ENCODE measurements at regions not wholly inside any gene's neighbourhood (a gene's known extent, or its start where the extent isn't known, plus 50 kb on each side); places are given as distances from the start of the nearest gene placed in this dataset.

- H3K27ac Mint-ChIP-seq, result no peak overlapping the region
- H3K27me3 Mint-ChIP-seq (ENCODE audit: low read depth), result no peaks in the 10 kb centered on the region
- H3K9me3 Mint-ChIP-seq, result peaks cover 17% of the 10 kb centered on the region
- H3K4me3 Mint-ChIP-seq, result no peak overlapping the region
- H3K4me1 Mint-ChIP-seq (ENCODE audit: low read depth), result no peaks in the 10 kb centered on the region
- no peaks in the 10 kb centered on the region for H3K36me3 Mint-ChIP-seq (ENCODE audit: low read depth)
- DNase-seq (ENCODE audit: low spot score), result no peak
Observed at GRCh38 chr11:91365986-91366585, 858.5 kb upstream of the FAT3 start.

GRCh38 chr11:91350931-91351330, 873.7 kb upstream of the FAT3 start:
- no peaks in the 10 kb centered on the region for H3K36me3 Mint-ChIP-seq (ENCODE audit: low read depth)
- DNase-seq (ENCODE audit: low spot score), result no peak
- no peaks in the 10 kb centered on the region for H3K27me3 Mint-ChIP-seq (ENCODE audit: low read depth)
- H3K4me1 Mint-ChIP-seq (ENCODE audit: low read depth), result no peaks in the 10 kb centered on the region
- H3K9me3 Mint-ChIP-seq, result peaks cover 38% of the 10 kb centered on the region
- no peak overlapping the region for H3K4me3 Mint-ChIP-seq
- no peak overlapping the region for H3K27ac Mint-ChIP-seq

DNA sequence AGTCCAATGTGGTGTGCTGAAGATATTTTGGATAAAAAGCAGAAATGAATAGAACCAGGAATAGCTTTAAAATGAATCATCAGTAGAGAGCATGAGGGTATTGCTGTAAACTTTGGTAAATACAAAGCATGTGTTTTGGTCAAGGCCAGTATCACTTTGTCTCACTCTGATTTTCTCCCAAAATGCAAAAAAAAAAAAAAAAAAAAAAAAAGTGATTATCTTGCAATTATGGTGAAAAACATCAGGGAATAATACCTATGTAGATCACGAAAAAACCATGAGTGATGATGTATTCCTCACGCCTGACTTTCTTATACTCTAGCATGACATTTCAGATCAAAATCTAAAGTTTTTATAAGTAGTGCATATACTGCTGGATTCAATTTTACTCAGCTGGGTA, 897.9 kb upstream of the FAT3 start:
- no peak overlapping the region for H3K4me3 Mint-ChIP-seq
- no peaks in the 10 kb centered on the region for H3K36me3 Mint-ChIP-seq (ENCODE audit: low read depth)
- no peak overlapping the region for H3K27ac Mint-ChIP-seq
- no peaks in the 10 kb centered on the region for H3K27me3 Mint-ChIP-seq (ENCODE audit: low read depth)
- H3K4me1 Mint-ChIP-seq (ENCODE audit: low read depth), result no peaks in the 10 kb centered on the region
- peaks cover 23% of the 10 kb centered on the region for H3K9me3 Mint-ChIP-seq
- DNase-seq (ENCODE audit: low spot score), result no peak

DNA sequence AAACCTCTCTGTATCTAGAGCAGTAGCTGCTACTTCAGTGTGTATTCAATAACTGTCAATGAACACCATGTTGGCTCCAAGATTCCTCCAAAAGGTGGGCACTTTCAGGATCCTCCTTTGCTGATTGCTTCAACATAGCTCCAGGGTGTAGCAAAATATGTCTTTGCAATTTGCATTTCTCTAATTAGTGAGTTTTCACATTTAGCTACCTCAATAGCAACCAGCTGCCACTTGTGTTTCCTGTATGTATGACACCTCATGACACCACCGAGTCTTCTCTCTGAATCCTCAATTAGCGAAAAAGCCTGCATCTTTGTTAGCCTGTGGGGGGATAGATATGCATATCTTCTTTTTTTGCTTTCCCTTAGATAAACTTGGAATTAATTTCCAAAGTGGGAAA, 898.3 kb upstream of the FAT3 start:
- Mint-ChIP-seq H3K4me1 (ENCODE audit: low read depth) (no peaks in the 10 kb centered on the region), H3K27ac (no peak overlapping the region), H3K27me3 (ENCODE audit: low read depth) (no peaks in the 10 kb centered on the region), H3K9me3 (peaks cover 23% of the 10 kb centered on the region), H3K4me3 (no peak overlapping the region), H3K36me3 (ENCODE audit: low read depth) (no peaks in the 10 kb centered on the region)
- no peak for DNase-seq (ENCODE audit: low spot score)

DNA sequence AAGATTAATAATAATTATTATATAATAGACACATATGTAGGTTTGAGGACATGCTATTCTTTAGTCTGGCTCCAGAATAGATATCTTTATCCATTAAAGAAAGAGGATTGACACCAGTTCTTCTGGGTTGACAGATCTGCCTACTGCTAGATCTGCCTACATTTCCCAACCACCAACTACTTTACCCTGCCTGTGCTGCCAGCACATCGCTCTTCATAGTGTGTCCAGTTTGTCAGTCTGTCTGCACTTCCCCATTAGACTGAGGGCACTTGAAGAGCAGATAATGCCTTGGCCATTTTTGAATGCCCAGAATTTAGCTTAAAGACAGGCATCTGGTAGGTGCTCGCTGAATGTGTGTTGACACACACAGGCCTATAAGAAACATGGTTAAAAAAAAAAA, 910.1 kb upstream of the FAT3 start:
- no peak overlapping the region for H3K4me3 Mint-ChIP-seq
- no peak for DNase-seq (ENCODE audit: low spot score)
- H3K27ac Mint-ChIP-seq, result no peak overlapping the region
- peaks cover 30% of the 10 kb centered on the region for H3K9me3 Mint-ChIP-seq
- no peaks in the 10 kb centered on the region for H3K4me1 Mint-ChIP-seq (ENCODE audit: low read depth)
- no peaks in the 10 kb centered on the region for H3K36me3 Mint-ChIP-seq (ENCODE audit: low read depth)
- H3K27me3 Mint-ChIP-seq (ENCODE audit: low read depth), result no peaks in the 10 kb centered on the region

- H3K36me3 Mint-ChIP-seq (ENCODE audit: low read depth), result no peaks in the 10 kb centered on the region
- H3K27ac Mint-ChIP-seq, result no peak overlapping the region
- no peak for DNase-seq (ENCODE audit: low spot score)
- H3K4me1 Mint-ChIP-seq (ENCODE audit: low read depth), result no peaks in the 10 kb centered on the region
- H3K9me3 Mint-ChIP-seq, result peaks cover 18% of the 10 kb centered on the region
- H3K27me3 Mint-ChIP-seq (ENCODE audit: low read depth), result no peaks in the 10 kb centered on the region
- no peak overlapping the region for H3K4me3 Mint-ChIP-seq
Observed at GRCh38 chr11:91312541-91312940, 912.1 kb upstream of the FAT3 start.

DNA sequence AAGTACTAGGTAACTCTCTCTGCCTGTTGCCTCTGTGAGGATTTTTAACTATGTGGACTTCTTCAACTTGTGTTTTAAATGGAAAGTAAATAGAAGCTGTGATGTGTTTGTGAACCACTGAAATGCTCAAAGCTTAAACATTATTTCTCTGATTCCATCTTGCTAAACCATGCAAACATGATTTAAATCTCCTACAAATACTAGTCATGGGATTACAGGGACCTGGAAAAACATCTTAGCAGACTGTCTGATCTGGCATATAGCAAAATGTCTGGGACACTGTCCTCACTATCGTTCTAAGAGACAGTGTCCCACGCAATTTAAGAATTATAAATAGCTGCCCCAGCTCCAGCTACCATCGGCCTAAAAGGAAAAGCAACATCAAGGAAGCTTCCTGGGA, 914.5 kb upstream of the FAT3 start:
- no peaks in the 10 kb centered on the region for H3K27me3 Mint-ChIP-seq (ENCODE audit: low read depth)
- H3K27ac Mint-ChIP-seq, result no peak overlapping the region
- no peak overlapping the region for H3K4me3 Mint-ChIP-seq
- H3K4me1 Mint-ChIP-seq (ENCODE audit: low read depth), result no peaks in the 10 kb centered on the region
- no peaks in the 10 kb centered on the region for H3K36me3 Mint-ChIP-seq (ENCODE audit: low read depth)
- H3K9me3 Mint-ChIP-seq, result peaks cover 18% of the 10 kb centered on the region
- no peak for DNase-seq (ENCODE audit: low spot score)

DNA sequence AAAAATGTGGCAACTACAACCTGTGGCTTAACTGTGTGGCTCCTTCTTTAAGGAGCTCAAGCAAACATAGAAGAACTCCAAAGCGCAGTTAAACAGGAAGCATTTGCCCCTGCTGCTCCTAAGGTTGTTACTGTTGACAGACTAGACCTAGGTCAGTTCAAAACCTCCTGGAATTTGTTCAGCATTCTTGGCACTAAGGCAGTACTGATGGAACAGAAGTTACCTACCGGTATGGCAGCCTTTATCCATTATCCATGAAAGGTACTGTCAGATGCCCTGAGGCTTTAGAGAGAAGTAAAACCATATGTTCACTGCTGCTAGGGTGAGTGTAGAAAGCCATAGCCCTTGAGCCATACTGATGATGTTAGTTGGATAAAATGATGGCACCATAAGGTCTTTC, 916.5 kb upstream of the FAT3 start:
- no peak overlapping the region for H3K27ac Mint-ChIP-seq
- no peak overlapping the region for H3K4me3 Mint-ChIP-seq
- H3K9me3 Mint-ChIP-seq, result peaks cover 18% of the 10 kb centered on the region
- H3K36me3 Mint-ChIP-seq (ENCODE audit: low read depth), result no peaks in the 10 kb centered on the region
- H3K4me1 Mint-ChIP-seq (ENCODE audit: low read depth), result no peaks in the 10 kb centered on the region
- no peak for DNase-seq (ENCODE audit: low spot score)
- no peaks in the 10 kb centered on the region for H3K27me3 Mint-ChIP-seq (ENCODE audit: low read depth)

- H3K27me3 Mint-ChIP-seq (ENCODE audit: low read depth), result no peaks in the 10 kb centered on the region
- H3K9me3 Mint-ChIP-seq, result peaks cover 12% of the 10 kb centered on the region
- no peak overlapping the region for H3K27ac Mint-ChIP-seq
- no peak for DNase-seq (ENCODE audit: low spot score)
- no peak overlapping the region for H3K4me3 Mint-ChIP-seq
- H3K4me1 Mint-ChIP-seq (ENCODE audit: low read depth), result no peaks in the 10 kb centered on the region
- no peaks in the 10 kb centered on the region for H3K36me3 Mint-ChIP-seq (ENCODE audit: low read depth)
Observed at GRCh38 chr11:91305402-91305801, 919.2 kb upstream of the FAT3 start.

GRCh38 chr11:91303749-91304148, 920.9 kb upstream of the FAT3 start:
- DNase-seq (ENCODE audit: low spot score), result no peak
- no peaks in the 10 kb centered on the region for H3K4me1 Mint-ChIP-seq (ENCODE audit: low read depth)
- peaks cover 9% of the 10 kb centered on the region for H3K9me3 Mint-ChIP-seq
- H3K27me3 Mint-ChIP-seq (ENCODE audit: low read depth), result no peaks in the 10 kb centered on the region
- no peaks in the 10 kb centered on the region for H3K36me3 Mint-ChIP-seq (ENCODE audit: low read depth)
- H3K27ac Mint-ChIP-seq, result no peak overlapping the region
- no peak overlapping the region for H3K4me3 Mint-ChIP-seq

- H3K27me3 Mint-ChIP-seq (ENCODE audit: low read depth), result no peaks in the 10 kb centered on the region
- no peaks in the 10 kb centered on the region for H3K4me1 Mint-ChIP-seq (ENCODE audit: low read depth)
- no peak overlapping the region for H3K4me3 Mint-ChIP-seq
- peaks cover 9% of the 10 kb centered on the region for H3K9me3 Mint-ChIP-seq
- H3K36me3 Mint-ChIP-seq (ENCODE audit: low read depth), result no peaks in the 10 kb centered on the region
- no peak for DNase-seq (ENCODE audit: low spot score)
- H3K27ac Mint-ChIP-seq, result no peak overlapping the region
Observed at GRCh38 chr11:91299980-91300379, 924.6 kb upstream of the FAT3 start.

DNA sequence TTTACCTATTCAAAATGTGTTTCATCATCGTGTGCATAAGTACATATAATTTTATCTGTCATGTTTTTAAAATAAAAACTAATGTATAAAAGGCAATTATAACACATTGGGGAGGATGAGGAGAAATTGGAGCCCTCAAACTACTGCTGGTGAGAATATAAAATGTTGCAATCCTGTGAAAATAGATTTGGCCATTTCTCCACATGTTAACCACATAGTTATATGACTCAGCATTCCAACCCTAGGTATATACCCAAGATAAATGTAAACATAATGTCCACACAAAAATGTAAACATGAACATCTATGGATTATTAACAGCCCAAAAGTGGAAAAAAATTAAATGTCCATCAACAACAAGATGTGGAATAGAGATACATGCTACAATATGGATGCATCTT, 928.0 kb upstream of the FAT3 start:
- Mint-ChIP-seq H3K36me3 (ENCODE audit: low read depth) (no peaks in the 10 kb centered on the region), H3K9me3 (peaks cover 11% of the 10 kb centered on the region), H3K27me3 (ENCODE audit: low read depth) (no peaks in the 10 kb centered on the region), H3K4me1 (ENCODE audit: low read depth) (no peaks in the 10 kb centered on the region), H3K27ac (no peak overlapping the region), H3K4me3 (no peak overlapping the region)
- DNase-seq (ENCODE audit: low spot score), result no peak

GRCh38 chr11:91295591-91295990, 929.0 kb upstream of the FAT3 start:
- DNase-seq (ENCODE audit: low spot score), result no peak
- H3K4me3 Mint-ChIP-seq, result no peak overlapping the region

GRCh38 chr11:91293119-91293518, 931.5 kb upstream of the FAT3 start:
- Mint-ChIP-seq H3K27ac (no peak overlapping the region), H3K4me1 (ENCODE audit: low read depth) (no peaks in the 10 kb centered on the region), H3K27me3 (ENCODE audit: low read depth) (no peaks in the 10 kb centered on the region), H3K4me3 (no peak overlapping the region), H3K36me3 (ENCODE audit: low read depth) (no peaks in the 10 kb centered on the region), H3K9me3 (peaks cover 6% of the 10 kb centered on the region)
- DNase-seq (ENCODE audit: low spot score), result no peak

More at GRCh38 chr11:91295591-91295990, 929.0 kb upstream of the FAT3 start:
- Mint-ChIP-seq H3K27ac (no peak overlapping the region), H3K27me3 (ENCODE audit: low read depth) (no peaks in the 10 kb centered on the region), H3K9me3 (peaks cover 6% of the 10 kb centered on the region), H3K36me3 (ENCODE audit: low read depth) (no peaks in the 10 kb centered on the region), H3K4me1 (ENCODE audit: low read depth) (no peaks in the 10 kb centered on the region)

DNA sequence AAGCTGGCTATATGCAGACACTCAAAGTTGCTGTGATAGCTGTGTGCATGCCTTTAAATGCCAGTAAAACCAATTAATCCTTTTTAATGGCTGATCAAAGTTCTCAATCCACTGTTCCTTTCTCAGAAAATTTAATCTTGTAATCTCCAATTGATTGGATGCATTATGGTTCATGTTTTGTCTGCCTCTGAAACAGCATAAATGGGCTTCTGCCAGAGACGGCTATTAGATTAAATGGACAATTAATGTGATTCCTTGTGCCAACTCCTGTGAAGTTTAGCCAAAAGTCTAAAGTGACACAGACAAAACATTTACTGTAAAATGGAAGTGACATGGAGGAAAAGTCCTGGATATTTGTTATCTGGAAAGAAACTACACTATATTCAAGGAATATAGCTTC, 952.5 kb upstream of the FAT3 start:
- H3K4me3 Mint-ChIP-seq, result no peak overlapping the region
- no peak overlapping the region for H3K27ac Mint-ChIP-seq
- H3K27me3 Mint-ChIP-seq (ENCODE audit: low read depth), result no peaks in the 10 kb centered on the region
- no peaks in the 10 kb centered on the region for H3K4me1 Mint-ChIP-seq (ENCODE audit: low read depth)
- peaks cover 14% of the 10 kb centered on the region for H3K9me3 Mint-ChIP-seq
- DNase-seq (ENCODE audit: low spot score), result no peak
- no peaks in the 10 kb centered on the region for H3K36me3 Mint-ChIP-seq (ENCODE audit: low read depth)
